ENCODE measurements at regions not wholly inside any gene's neighbourhood (a gene's known extent, or its start where the extent isn't known, plus 50 kb on each side); places are given as distances from the start of the nearest gene placed in this dataset.
"Not testable (repeated sequence)": the region's sequence is repeated elsewhere in the genome, so short reads cannot be mapped to it uniquely, and the experiment has no call there.

DNA sequence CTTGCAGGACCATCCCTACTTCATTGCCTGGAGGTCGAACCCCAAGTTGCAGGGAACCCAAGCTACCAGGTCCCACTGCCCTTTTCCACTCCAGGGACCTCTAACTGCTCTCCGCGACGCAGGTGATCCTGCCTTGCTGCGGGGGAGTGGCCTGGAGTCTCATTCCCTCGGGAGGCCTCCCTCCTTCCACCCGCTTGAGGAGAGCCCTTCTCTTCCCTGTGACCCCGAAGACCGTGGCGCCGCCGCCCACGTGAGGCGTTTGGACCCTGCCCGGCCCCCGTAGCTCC is 63.0 kb upstream of the AGTPBP1 start:
- POLR2A ChIA-PET; FAIRE-seq; H3K27me3 ChIP-seq (replicated peaks in 1 of 2; ENCODE audit: control insufficient read depth in 2 of 2, insufficient read depth in 2 of 2, low read length in 1 of 2); ATAC-seq; DNase-seq (ENCODE audit: low read depth, low spot score); H3K27ac ChIP-seq (ENCODE audit: control insufficient read depth, insufficient read depth); H4K20me1 ChIP-seq (ENCODE audit: control insufficient read depth, insufficient read depth); H3K9me3 ChIP-seq (replicated peaks; ENCODE audit: control insufficient read depth, insufficient read depth, low read length); H3K4me2 ChIP-seq (ENCODE audit: control insufficient read depth, insufficient read depth); H3K36me3 ChIP-seq (ENCODE audit: control insufficient read depth in 2 of 2, insufficient read depth in 2 of 2, low read length in 1 of 2); intact Hi-C loops (cut with micrococcal nuclease; ENCODE audit: unreplicated experiment); RAD21 ChIA-PET (ENCODE audit: unreplicated experiment); H3K9ac ChIP-seq (ENCODE audit: control insufficient read depth, insufficient read depth, low read length); BruUV-seq (replicated peaks); H3K4me1 ChIP-seq (ENCODE audit: control insufficient read depth, insufficient read depth, low read length); H3K79me2 ChIP-seq (ENCODE audit: control insufficient read depth, insufficient read depth, low read length); SMC1A ChIA-PET (ENCODE audit: uncharacterized antibody, unreplicated experiment): not testable (repeated sequence)
- peak overlapping the region; percentile 74 for H2AFZ ChIP-seq (ENCODE audit: control insufficient read depth, low read depth, low read length)
- CTCF ChIA-PET = interaction anchor here (0.6 kb wide), 1 partner anchor 1023 kb away, joined by 3 read pairs; no protein-coding TSS in a partner anchor
- H3K4me3 ChIP-seq = peak overlapping the region; percentile 50; the same call in 1 of the 2 replicates
- WGBS (ENCODE audit: insufficient coverage, insufficient replicate concordance, low lambda C conversion rate, missing lambda C conversion rate) = 0% methylated on average over 7 of the region's 16 CpGs
- in situ Hi-C loops (cut with MboI) = loop anchor here (25.0 kb wide), 1 partner anchor 483 kb away; the partner anchor contains the start of gene ISCA1
- TF ChIP-seq, protein P1, sequence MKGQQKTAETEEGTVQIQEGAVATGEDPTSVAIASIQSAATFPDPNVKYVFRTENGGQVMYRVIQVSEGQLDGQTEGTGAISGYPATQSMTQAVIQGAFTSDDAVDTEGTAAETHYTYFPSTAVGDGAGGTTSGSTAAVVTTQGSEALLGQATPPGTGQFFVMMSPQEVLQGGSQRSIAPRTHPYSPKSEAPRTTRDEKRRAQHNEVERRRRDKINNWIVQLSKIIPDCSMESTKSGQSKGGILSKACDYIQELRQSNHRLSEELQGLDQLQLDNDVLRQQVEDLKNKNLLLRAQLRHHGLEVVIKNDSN (IDR thresholded peaks at IDR 0.05; ENCODE audit: borderline replicate concordance, extremely low read length, insufficient read depth, low read depth, low read length) = peak; percentile 34
- peak in 1 of 2 experiments; percentile 17; a peak in 1 of 4 replicates for TF ChIP-seq BHLHE40 (IDR thresholded peaks at IDR 0.05; ENCODE audit: borderline replicate concordance in 1 of 2, low read depth in 2 of 2, low read length in 1 of 2)
- TF ChIP-seq NR2F1 (conservative IDR thresholded peaks at IDR 0.05) = peak; percentile 56; the same call in 1 of the 2 replicates
- peak; percentile 9 for TF ChIP-seq MEF2B (IDR thresholded peaks at IDR 0.05; ENCODE audit: partially characterized antibody, poor library complexity, severe bottlenecking)

Data from GM12878 (cell line).